H9 (cell line): ENCODE measurements at regions not wholly inside any gene's neighbourhood (a gene's known extent, or its start where the extent isn't known, plus 50 kb on each side); places are given as distances from the start of the nearest gene placed in this dataset.

Source experiments
- DNase-seq: peaks from one replicate; pipeline ENCODE4 v3.0.0-alpha.2; 2017
- H2AFZ ChIP-seq: one replicate; pipeline ENCODE4 v1.6.1; 2013; ENCODE audit warnings: mild to moderate bottlenecking, low read length, control low read depth, moderate library complexity
- H2AK5ac ChIP-seq: 2 replicates; pipeline ENCODE4 v1.6.1; 2013; ENCODE audit warnings: low read length, control low read depth, mixed read lengths; ENCODE audit not compliant: insufficient read length
- H2BK120ac ChIP-seq: one replicate; pipeline ENCODE4 v1.6.1; 2013; ENCODE audit warnings: low read depth, mild to moderate bottlenecking, low read length, control low read depth, inconsistent platforms; ENCODE audit not compliant: poor library complexity, severe bottlenecking
- H2BK12ac ChIP-seq: 2 replicates; pipeline ENCODE4 v1.6.1; 2013; ENCODE audit warnings: low read length, control low read depth, mixed read lengths, low read depth; ENCODE audit not compliant: insufficient read length
- H2BK15ac ChIP-seq: 2 replicates; pipeline ENCODE4 v1.6.1; 2013; ENCODE audit warnings: low read depth, low read length, control low read depth
- H2BK20ac ChIP-seq: one replicate; pipeline ENCODE4 v1.6.1; 2013; ENCODE audit warnings: low read depth, mild to moderate bottlenecking, low read length, control low read depth, inconsistent platforms; ENCODE audit not compliant: poor library complexity, severe bottlenecking
- H2BK5ac ChIP-seq: 2 replicates; pipeline ENCODE4 v1.6.1; 2013; ENCODE audit warnings: low read length, control low read depth, mixed read lengths; ENCODE audit not compliant: insufficient read length
- H3K14ac ChIP-seq: 2 replicates; pipeline ENCODE4 v1.6.1; 2013; ENCODE audit warnings: low read length, control low read depth; ENCODE audit not compliant: insufficient read depth
- H3K18ac ChIP-seq: 2 replicates; pipeline ENCODE4 v1.6.1; 2013; ENCODE audit warnings: low read depth, mild to moderate bottlenecking, mixed read lengths, low read length, control low read depth; ENCODE audit not compliant: insufficient read length
- H3K23ac ChIP-seq: 2 replicates; pipeline ENCODE4 v1.6.1; 2013; ENCODE audit warnings: low read length, control low read depth, mixed read lengths, low read depth; ENCODE audit not compliant: insufficient read length
- H3K23me2 ChIP-seq: 2 replicates; pipeline ENCODE4 v1.6.1; 2013; ENCODE audit warnings: low read depth, mild to moderate bottlenecking, mixed read lengths, low read length, control low read depth; ENCODE audit not compliant: insufficient read length, poor library complexity, severe bottlenecking
- H3K27ac ChIP-seq: 2 replicates; pipeline ENCODE4 v1.5.1; 2013; ENCODE audit warnings: low read length, control low read depth, mixed read lengths, low read depth; ENCODE audit not compliant: insufficient read length
- H3K27me3 ChIP-seq: 2 replicates; pipeline ENCODE4 v1.6.1; 2013; ENCODE audit warnings: low read length, control low read depth, inconsistent platforms; ENCODE audit not compliant: insufficient read depth
- H3K4ac ChIP-seq: 2 replicates; pipeline ENCODE4 v1.6.1; 2013; ENCODE audit warnings: low read depth, mild to moderate bottlenecking, control low read depth, inconsistent platforms, low read length, moderate library complexity
- H3K4me1 ChIP-seq: 2 replicates; pipeline ENCODE4 v1.6.1; 2013; ENCODE audit warnings: low read length, control low read depth, inconsistent platforms; ENCODE audit not compliant: insufficient read depth
- H3K4me2 ChIP-seq: 2 replicates; pipeline ENCODE4 v1.6.1; 2013; ENCODE audit warnings: low read length, control low read depth, mixed read lengths; ENCODE audit not compliant: insufficient read length, insufficient read depth
- H3K56ac ChIP-seq: 2 replicates; pipeline ENCODE4 v1.6.1; 2013; ENCODE audit warnings: low read depth, mild to moderate bottlenecking, mixed read lengths, low read length, control low read depth; ENCODE audit not compliant: insufficient read length
- H3K79me1 ChIP-seq: 2 replicates; pipeline ENCODE4 v1.6.1; 2013; ENCODE audit warnings: low read depth, mild to moderate bottlenecking, moderate library complexity, low read length, control low read depth, inconsistent platforms; ENCODE audit not compliant: insufficient read depth, poor library complexity, severe bottlenecking
- H3K79me2 ChIP-seq: 2 replicates; pipeline ENCODE4 v1.6.1; 2013; ENCODE audit warnings: low read length, control low read depth, inconsistent platforms; ENCODE audit not compliant: insufficient read depth
- H3K9ac ChIP-seq: 2 replicates; pipeline ENCODE4 v1.6.1; 2013; ENCODE audit warnings: low read length, control low read depth, mixed read lengths; ENCODE audit not compliant: insufficient read length; ENCODE audit errors: extremely low read depth
- H3K9me3 ChIP-seq: one replicate; pipeline ENCODE4 v1.6.1; 2013; ENCODE audit warnings: low read depth, low read length, inconsistent platforms; ENCODE audit not compliant: control insufficient read depth
- H3T11ph ChIP-seq: one replicate; pipeline ENCODE4 v1.6.1; 2013; ENCODE audit warnings: mild to moderate bottlenecking, low read length, control low read depth, inconsistent platforms
- H4K20me1 ChIP-seq: one replicate; pipeline ENCODE4 v1.6.1; 2013; ENCODE audit not compliant: control insufficient read depth, insufficient read length, insufficient read depth
- H4K5ac ChIP-seq: 2 replicates; pipeline ENCODE4 v1.6.1; 2013; ENCODE audit warnings: low read depth, mild to moderate bottlenecking, mixed read lengths, low read length, control low read depth; ENCODE audit not compliant: insufficient read length
- H4K8ac ChIP-seq: replicated peaks from 2 replicates; pipeline ENCODE4 v1.6.1; 2013; ENCODE audit warnings: low read length, control low read depth, mixed read lengths, low read depth; ENCODE audit not compliant: insufficient read length
- H4K91ac ChIP-seq: 2 replicates; pipeline ENCODE4 v1.6.1; 2013; ENCODE audit warnings: low read depth, mild to moderate bottlenecking, moderate library complexity, mixed read lengths, low read length, control low read depth; ENCODE audit not compliant: insufficient read length
- H3K27ac Mint-ChIP-seq, 3 experiments: 2 replicates in 2 of 3; 3 replicates in 1 of 3; pipeline ENCODE4 v1.8.0; 2020 to 2021; ENCODE audit warnings: mixed read lengths in 3 of 3, mild to moderate bottlenecking in 1 of 3, moderate library complexity in 1 of 3
- H3K27me3 Mint-ChIP-seq: 2 replicates; pipeline ENCODE4 v1.8.0; 2021; ENCODE audit warnings: low read depth, mild to moderate bottlenecking, moderate library complexity, mixed read lengths
- H3K36me3 Mint-ChIP-seq, 3 experiments: 2 replicates in 2 of 3; 3 replicates in 1 of 3; pipeline ENCODE4 v1.8.0; 2020 to 2021; ENCODE audit warnings: low read depth in 3 of 3, mixed read lengths in 3 of 3; ENCODE audit not compliant: insufficient read depth in 1 of 3
- H3K4me1 Mint-ChIP-seq, 2 experiments: 2 replicates each; pipeline ENCODE4 v1.8.0; 2020; ENCODE audit warnings: mixed read lengths in 2 of 2
- H3K4me3 Mint-ChIP-seq, 2 experiments: 2 replicates in 1 of 2; 3 replicates in 1 of 2; pipeline ENCODE4 v1.8.0; 2020 to 2021; ENCODE audit warnings: mild to moderate bottlenecking in 2 of 2, mixed read lengths in 2 of 2, moderate library complexity in 1 of 2
- H3K9me3 Mint-ChIP-seq, 2 experiments: 2 replicates in 1 of 2; 3 replicates in 1 of 2; pipeline ENCODE4 v1.8.0; 2020; ENCODE audit warnings: mild to moderate bottlenecking in 2 of 2, mixed read lengths in 2 of 2, moderate library complexity in 1 of 2
- CTCF ChIP-seq: fragments of 200-600 bp; sonication (generic); conservative IDR thresholded peaks from 3 replicates; pipeline ENCODE4 v1.8.0; 2021; ENCODE audit warnings: antibody characterized with exemption, mild to moderate bottlenecking
- WGBS: extraction: QIAGEN DNeasy Blood & Tissue Kit; methylation state at CpG from one replicate; pipeline ENCODE4 v1.1.7; 2013; ENCODE audit warnings: missing lambda C conversion rate, low lambda C conversion rate, mixed read lengths; ENCODE audit not compliant: insufficient read length; ENCODE audit errors: extremely low coverage; 5-methylcytosine and 5-hydroxymethylcytosine counted together

GRCh38 chr1:213830371-213830770, 157.4 kb upstream of the PROX1 start:
- Histone ChIP-seq H3K14ac (no peak overlapping the region), H3K23ac (no peak overlapping the region), H3K79me1 (no peaks in the 10 kb centered on the region), H3K4ac (no peak overlapping the region), H3K27ac (no peak overlapping the region), H3K79me2 (no peaks in the 10 kb centered on the region), H4K8ac (no peak overlapping the region), H2BK20ac (no peak overlapping the region), H2BK15ac (no peak overlapping the region), H2AFZ (no peak overlapping the region), H4K5ac (no peak overlapping the region), H3K23me2 (no peaks in the 10 kb centered on the region), H3K9me3 (no peaks in the 10 kb centered on the region), H2BK5ac (no peak overlapping the region), H3K9ac (no peak overlapping the region), H3K4me1 (peaks cover 3% of the 10 kb centered on the region; the same call in 1 of the 2 replicates), H4K91ac (no peak overlapping the region), H2BK120ac (no peak overlapping the region), H3K27me3 (no peaks in the 10 kb centered on the region), H2AK5ac (no peak overlapping the region), H3K18ac (no peak overlapping the region), H4K20me1 (no peaks in the 10 kb centered on the region), H3T11ph (no peak overlapping the region), H3K4me2 (no peak overlapping the region), H3K56ac (no peak overlapping the region), H2BK12ac (no peak overlapping the region)
- H3K9me3 Mint-ChIP-seq, result peaks cover 2 to 4% of the 10 kb centered on the region in 2 experiments; a peak in 3 of 5 replicates
- no peak overlapping the region for H3K27ac Mint-ChIP-seq
- no CpG with 5 or more reads among the region's 6 CpGs for WGBS
- DNase-seq, result no peak
- peaks cover 9 to 19% of the 10 kb centered on the region in 2 experiments for H3K4me1 Mint-ChIP-seq
- H3K27me3 Mint-ChIP-seq, result 0 out of 2 replicates have a peak, but pooled peaks cover 1% of the 10 kb centered on the region
- no peak for TF ChIP-seq CTCF
- H3K4me3 Mint-ChIP-seq, result no peak overlapping the region
- H3K36me3 Mint-ChIP-seq, result peaks cover 0 to 12% (median 5%) of the 10 kb centered on the region in 3 experiments; a peak in 5 of 7 replicates
